ENCODE measurements at regions not wholly inside any gene's neighbourhood (a gene's known extent, or its start where the extent isn't known, plus 50 kb on each side); places are given as distances from the start of the nearest gene placed in this dataset.

- ChIA-PET CTCF (no interaction called here), POLR2A (interaction anchor here (0.6 to 2.3 kb wide), 8 partner anchors 9 to 508 kb away, joined by 3 to 11 read pairs (median 6); no protein-coding TSS in a partner anchor), RAD21 (ENCODE audit: low non-redundant PET in 1 of 2, low total read pairs in 2 of 2, uncharacterized antibody in 2 of 2, unreplicated experiment in 2 of 2) (no interaction called here)
- no TSS peak for BruUV-seq (replicated peaks)
- Histone ChIP-seq H3K4me2 (ENCODE audit: low read length) (peak overlapping the region; percentile 57), H3K9ac (ENCODE audit: low read length) (peak overlapping the region; percentile 63), H3K4me3 (replicated peaks in 1 of 2; ENCODE audit: low read depth in 1 of 2, low read length in 2 of 2) (no peak overlapping the region), H3K36me3 (ENCODE audit: control insufficient read depth in 1 of 2, insufficient read depth in 2 of 2, low read length in 2 of 2) (peaks cover 0 to 19% of the 10 kb centered on the region in 2 experiments; a peak in 2 of 4 replicates), H2AFZ (ENCODE audit: low read depth, low read length, poor library complexity, severe bottlenecking) (no peak overlapping the region), H3K27me3 (ENCODE audit: insufficient read depth, low read length) (no peaks in the 10 kb centered on the region), H3K9me3 (ENCODE audit: control insufficient read depth in 1 of 2, insufficient read depth in 1 of 2, low read depth in 1 of 2, low read length in 2 of 2) (no peaks in the 10 kb centered on the region), H3K9me2 (ENCODE audit: insufficient read depth) (no peaks in the 10 kb centered on the region), H3K4me1 (ENCODE audit: control insufficient read depth in 1 of 2, insufficient read depth in 2 of 2, low read length in 2 of 2) (peaks cover 84 to 100% of the 10 kb centered on the region in 2 experiments), H3K27ac (ENCODE audit: low read depth, low read length) (peak overlapping the region; percentile 97), H4K20me1 (ENCODE audit: insufficient read depth) (no peaks in the 10 kb centered on the region), H3K79me2 (ENCODE audit: insufficient read depth, low read length) (peaks cover 98% of the 10 kb centered on the region)
- DNase-seq (ENCODE audit: low read depth, low spot score) (peak; percentile 73), ATAC-seq (no peak)
- intact Hi-C loops (cut with micrococcal nuclease), result no loop called here
- peak; percentile 72; the same call in 1 of the 2 replicates for TF ChIP-seq POLR2AphosphoS5 (IDR thresholded peaks at IDR 0.05; ENCODE audit: low read depth, low read length)
- TF ChIP-seq ZFX (IDR thresholded peaks at IDR 0.05), result no peak
- TF ChIP-seq EGR1 (IDR thresholded peaks at IDR 0.05; ENCODE audit: low read depth), result no peak
- no peak for TF ChIP-seq MAX (IDR thresholded peaks at IDR 0.05)
- TF ChIP-seq CEBPB (IDR thresholded peaks at IDR 0.05; ENCODE audit: low read depth), result peak; percentile 99
- TF ChIP-seq JUND (IDR thresholded peaks at IDR 0.05), result peak; percentile 90
- no peak for TF ChIP-seq REST (IDR thresholded peaks at IDR 0.05; ENCODE audit: low read depth)
- no peak for TF ChIP-seq EZH2 (IDR thresholded peaks at IDR 0.05)
- TF ChIP-seq CBX3 (IDR thresholded peaks at IDR 0.05; ENCODE audit: low read depth), result peak; percentile 96
- peak; percentile 98 for TF ChIP-seq SP1 (IDR thresholded peaks at IDR 0.05; ENCODE audit: low read depth)
- TF ChIP-seq ZNF274 (IDR thresholded peaks at IDR 0.05; ENCODE audit: low read depth, low read length), result no peak
- peak; percentile 53; the same call in 1 of the 2 replicates for TF ChIP-seq SIN3A (IDR thresholded peaks at IDR 0.05; ENCODE audit: low read depth)
- TF ChIP-seq EZH2phosphoT487 (IDR thresholded peaks at IDR 0.05; ENCODE audit: borderline replicate concordance), result no peak
- TF ChIP-seq CTCF (IDR thresholded peaks at IDR 0.05 in 2 of 3, conservative IDR thresholded peaks at IDR 0.05 in 1 of 3; ENCODE audit: borderline replicate concordance in 1 of 3, insufficient read depth in 1 of 3, low read depth in 2 of 3, low read length in 2 of 3), result 0 out of 6 replicates have a peak, but pooled peaks of 1 of the 3 experiments have one; percentile 1
- peak; percentile 75 for TF ChIP-seq SRF (IDR thresholded peaks at IDR 0.05; ENCODE audit: low read depth)
- peak; percentile 90 for TF ChIP-seq FOSL1 (IDR thresholded peaks at IDR 0.05; ENCODE audit: low read depth)
- TF ChIP-seq RAD21 (IDR thresholded peaks at IDR 0.05; ENCODE audit: low read depth), result no peak; the same call in none of the 2 replicates
- peak; percentile 70; the same call in 1 of the 2 replicates for TF ChIP-seq ATF3 (IDR thresholded peaks at IDR 0.05)
- peak; percentile 66 for TF ChIP-seq ZBTB33 (IDR thresholded peaks at IDR 0.05; ENCODE audit: extremely low read depth, insufficient replicate concordance, low read length)
- no peak for TF ChIP-seq ELF1 (IDR thresholded peaks at IDR 0.05; ENCODE audit: borderline replicate concordance, low read depth)
Measured at GRCh38 chr11:122186439-122187080, 70.5 kb upstream of the BLID start.

Measured in HCT116 (cell line).